Small intestine (tissue), 7 donors: ENCODE measurements at regions not wholly inside any gene's neighbourhood (a gene's known extent, or its start where the extent isn't known, plus 50 kb on each side); places are given as distances from the start of the nearest gene placed in this dataset.
A peak's percentile ranks its signal among the peaks of the same experiment; 100 is the strongest.

ENCODE experiments used
- DNase-seq, 2 donors: peaks; one replicate each; pipeline versions ENCODE4 v3.0.0 to v3.0.0-alpha.2; 2013
- FAIRE-seq: peaks from 2 replicates; lab custom pipeline; 2012; peaks lifted over from hg19 to GRCh38; lab: Jason Lieb, UNC
- H3K27ac ChIP-seq, 3 donors: one replicate each; pipeline ENCODE4 v1.5.1; 2013; ENCODE audit warnings: low read length in 2 of 3, mild to moderate bottlenecking in 2 of 3, control low read depth in 1 of 3, inconsistent platforms in 1 of 3, low read depth in 1 of 3, moderate library complexity in 1 of 3
- H3K27me3 ChIP-seq, 3 donors: one replicate each; pipeline ENCODE4 v1.6.1; 2013; ENCODE audit warnings: low read length in 3 of 3, inconsistent platforms in 1 of 3; ENCODE audit not compliant: control insufficient read depth in 3 of 3, insufficient read depth in 3 of 3
- H3K36me3 ChIP-seq, 3 donors: one replicate each; pipeline ENCODE4 v1.6.1; 2013; ENCODE audit warnings: low read length in 3 of 3, inconsistent platforms in 1 of 3, low read depth in 1 of 3, mild to moderate bottlenecking in 1 of 3, moderate library complexity in 1 of 3; ENCODE audit not compliant: control insufficient read depth in 3 of 3, insufficient read depth in 2 of 3
- H3K4me1 ChIP-seq, 3 donors: one replicate each; pipeline ENCODE4 v1.6.1; 2013; ENCODE audit warnings: low read length in 2 of 3, inconsistent platforms in 1 of 3, low read depth in 1 of 3, mild to moderate bottlenecking in 1 of 3, moderate library complexity in 1 of 3; ENCODE audit not compliant: control insufficient read depth in 3 of 3, insufficient read depth in 2 of 3
- H3K4me3 ChIP-seq, 3 donors: one replicate each; pipeline ENCODE4 v1.5.1; 2013; ENCODE audit warnings: low read length in 3 of 3, control low read depth in 1 of 3, inconsistent platforms in 1 of 3, low read depth in 1 of 3, mild to moderate bottlenecking in 1 of 3, moderate library complexity in 1 of 3
- H3K9me3 ChIP-seq, 2 donors: one replicate each; pipeline ENCODE4 v1.6.1; 2013; ENCODE audit warnings: low read depth in 1 of 2, low read length in 1 of 2; ENCODE audit not compliant: control insufficient read depth in 2 of 2, insufficient read depth in 1 of 2
- WGBS, 3 donors: extraction: QIAGEN DNeasy Blood & Tissue Kit; methylation state at CpG; one replicate each; pipeline ENCODE4 v1.1.7; 2013; 5-methylcytosine and 5-hydroxymethylcytosine counted together
- donor health status: healthy with polysubstance abuse.
- donor health status: control.
- donor health status: control.
- donor health status: Bipolar disorder and iron deficiency.
- donor health status: healthy.

- H3K9me3 ChIP-seq = no peaks in the 10 kb centered on the region
- H3K4me1 ChIP-seq = peaks cover 0 to 24% (median 0%) of the 10 kb centered on the region in 3 donors
- no peak for DNase-seq
- peaks cover 0 to 14% (median 0%) of the 10 kb centered on the region in 3 donors for H3K36me3 ChIP-seq
- no peak for FAIRE-seq
- peak overlapping the region; percentile 15 to 74 (median 56) for H3K27ac ChIP-seq
- 67 to 93% (median 80%) methylated on average over 15 of the region's 15 CpGs for WGBS, 3 donors
- no peak overlapping the region for H3K4me3 ChIP-seq
- no peaks in the 10 kb centered on the region for H3K27me3 ChIP-seq
Observed at GRCh38 chr4:3387154-3387942, 54.4 kb upstream of the HGFAC start.

- Histone ChIP-seq H3K27me3 (no peaks in the 10 kb centered on the region), H3K4me3 (no peak overlapping the region), H3K27ac (peak overlapping the region in 2 of 3 donors; percentile 56 to 77), H3K36me3 (peaks cover 0 to 14% (median 0%) of the 10 kb centered on the region in 3 donors), H3K4me1 (peaks cover 0 to 24% (median 0%) of the 10 kb centered on the region in 3 donors), H3K9me3 (no peaks in the 10 kb centered on the region)
- FAIRE-seq = no peak
- peak; percentile 5 to 40 for DNase-seq
- WGBS, 3 donors = 21 to 77% (median 59%) methylated on average over 9 to 12 of the region's 12 CpGs
Observed at GRCh38 chr4:3387943-3388361, 53.8 kb upstream of the HGFAC start.

GRCh38 chr4:3388471-3389232, 53.1 kb upstream of the HGFAC start:
- H3K36me3 ChIP-seq = peaks cover 0 to 16% (median 0%) of the 10 kb centered on the region in 3 donors
- DNase-seq = peak in 1 of 2 donors; percentile 11
- H3K4me1 ChIP-seq = peaks cover 0 to 24% (median 0%) of the 10 kb centered on the region in 3 donors
- no peaks in the 10 kb centered on the region for H3K27me3 ChIP-seq
- no peak overlapping the region for H3K4me3 ChIP-seq
- WGBS, 3 donors = 35 to 77% (median 70%) methylated on average over 16 of the region's 16 CpGs
- H3K27ac ChIP-seq = peak overlapping the region in 2 of 3 donors; percentile 56 to 77
- no peak for FAIRE-seq
- H3K9me3 ChIP-seq = no peaks in the 10 kb centered on the region

- DNase-seq (no peak), FAIRE-seq (no peak)
- Histone ChIP-seq H3K9me3 (no peaks in the 10 kb centered on the region), H3K27me3 (no peaks in the 10 kb centered on the region), H3K36me3 (peaks cover 0 to 17% (median 0%) of the 10 kb centered on the region in 3 donors), H3K4me1 (peaks cover 0 to 20% (median 0%) of the 10 kb centered on the region in 3 donors), H3K4me3 (no peak overlapping the region), H3K27ac (peak overlapping the region in 2 of 3 donors; percentile 56 to 65)
- WGBS, 3 donors = 74 to 93% (median 78%) methylated on average over 23 to 32 of the region's 32 CpGs
Observed at GRCh38 chr4:3389233-3390215, 52.2 kb upstream of the HGFAC start.

GRCh38 chr4:3390288-3390811, 51.4 kb upstream of the HGFAC start:
- H3K36me3 ChIP-seq = peaks cover 0 to 17% (median 0%) of the 10 kb centered on the region in 3 donors
- no peak overlapping the region for H3K27ac ChIP-seq
- no peak overlapping the region for H3K4me3 ChIP-seq
- FAIRE-seq (no peak), DNase-seq (no peak)
- WGBS, 3 donors = 86 to 87% (median 86%) methylated on average over 24 of the region's 24 CpGs
- H3K27me3 ChIP-seq = no peaks in the 10 kb centered on the region
- peaks cover 0 to 12% (median 0%) of the 10 kb centered on the region in 3 donors for H3K4me1 ChIP-seq
- H3K9me3 ChIP-seq = no peaks in the 10 kb centered on the region

- H3K9me3 ChIP-seq = no peaks in the 10 kb centered on the region
- peaks cover 0 to 17% (median 0%) of the 10 kb centered on the region in 3 donors for H3K36me3 ChIP-seq
- 85 to 93% (median 88%) methylated on average over 9 of the region's 9 CpGs for WGBS, 3 donors
- H3K27ac ChIP-seq = no peak overlapping the region
- no peak overlapping the region for H3K4me3 ChIP-seq
- DNase-seq (no peak), FAIRE-seq (no peak)
- peaks cover 0 to 8% (median 0%) of the 10 kb centered on the region in 3 donors for H3K4me1 ChIP-seq
- H3K27me3 ChIP-seq = no peaks in the 10 kb centered on the region
Observed at GRCh38 chr4:3391422-3391821, 50.3 kb upstream of the HGFAC start.
